ENCODE measurements at regions not wholly inside any gene's neighbourhood (a gene's known extent, or its start where the extent isn't known, plus 50 kb on each side); places are given as distances from the start of the nearest gene placed in this dataset.

DNA sequence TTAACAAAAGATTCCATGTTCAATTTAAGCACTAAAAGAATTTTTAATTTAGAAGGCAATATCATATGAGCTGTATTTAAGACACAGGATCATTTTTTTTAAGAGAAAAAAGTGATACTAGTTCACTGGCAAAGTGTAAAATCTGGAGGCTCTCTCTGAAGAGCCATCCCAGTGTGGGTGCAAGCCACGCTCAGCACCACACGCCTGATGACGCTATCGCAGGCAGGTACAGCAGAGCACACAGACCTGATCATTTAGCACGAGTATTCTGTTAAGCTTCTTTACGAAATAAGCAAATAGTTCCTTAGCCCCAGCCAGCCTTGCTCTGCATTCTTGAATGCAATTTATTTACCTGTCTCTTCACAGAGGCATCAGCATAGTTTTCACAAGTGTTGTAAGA, 198.6 kb downstream of the SIPA1L2 start:
- no peak for DNase-seq (ENCODE audit: low spot score)
- no peak overlapping the region for H3K4me3 Mint-ChIP-seq
- H3K36me3 Mint-ChIP-seq, result no peaks in the 10 kb centered on the region
- H3K9me3 Mint-ChIP-seq, result no peaks in the 10 kb centered on the region
- no peak for ATAC-seq
- TF ChIP-seq, protein P1, sequence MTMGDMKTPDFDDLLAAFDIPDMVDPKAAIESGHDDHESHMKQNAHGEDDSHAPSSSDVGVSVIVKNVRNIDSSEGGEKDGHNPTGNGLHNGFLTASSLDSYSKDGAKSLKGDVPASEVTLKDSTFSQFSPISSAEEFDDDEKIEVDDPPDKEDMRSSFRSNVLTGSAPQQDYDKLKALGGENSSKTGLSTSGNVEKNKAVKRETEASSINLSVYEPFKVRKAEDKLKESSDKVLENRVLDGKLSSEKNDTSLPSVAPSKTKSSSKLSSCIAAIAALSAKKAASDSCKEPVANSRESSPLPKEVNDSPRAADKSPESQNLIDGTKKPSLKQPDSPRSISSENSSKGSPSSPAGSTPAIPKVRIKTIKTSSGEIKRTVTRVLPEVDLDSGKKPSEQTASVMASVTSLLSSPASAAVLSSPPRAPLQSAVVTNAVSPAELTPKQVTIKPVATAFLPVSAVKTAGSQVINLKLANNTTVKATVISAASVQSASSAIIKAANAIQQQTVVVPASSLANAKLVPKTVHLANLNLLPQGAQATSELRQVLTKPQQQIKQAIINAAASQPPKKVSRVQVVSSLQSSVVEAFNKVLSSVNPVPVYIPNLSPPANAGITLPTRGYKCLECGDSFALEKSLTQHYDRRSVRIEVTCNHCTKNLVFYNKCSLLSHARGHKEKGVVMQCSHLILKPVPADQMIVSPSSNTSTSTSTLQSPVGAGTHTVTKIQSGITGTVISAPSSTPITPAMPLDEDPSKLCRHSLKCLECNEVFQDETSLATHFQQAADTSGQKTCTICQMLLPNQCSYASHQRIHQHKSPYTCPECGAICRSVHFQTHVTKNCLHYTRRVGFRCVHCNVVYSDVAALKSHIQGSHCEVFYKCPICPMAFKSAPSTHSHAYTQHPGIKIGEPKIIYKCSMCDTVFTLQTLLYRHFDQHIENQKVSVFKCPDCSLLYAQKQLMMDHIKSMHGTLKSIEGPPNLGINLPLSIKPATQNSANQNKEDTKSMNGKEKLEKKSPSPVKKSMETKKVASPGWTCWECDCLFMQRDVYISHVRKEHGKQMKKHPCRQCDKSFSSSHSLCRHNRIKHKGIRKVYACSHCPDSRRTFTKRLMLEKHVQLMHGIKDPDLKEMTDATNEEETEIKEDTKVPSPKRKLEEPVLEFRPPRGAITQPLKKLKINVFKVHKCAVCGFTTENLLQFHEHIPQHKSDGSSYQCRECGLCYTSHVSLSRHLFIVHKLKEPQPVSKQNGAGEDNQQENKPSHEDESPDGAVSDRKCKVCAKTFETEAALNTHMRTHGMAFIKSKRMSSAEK (CRISPR knock-in tag; IDR thresholded peaks at IDR 0.05; ENCODE audit: borderline replicate concordance), result no peak
- TF ChIP-seq ZNF512 (CRISPR knock-in tag; IDR thresholded peaks at IDR 0.05; ENCODE audit: borderline replicate concordance) (no peak), NR2C2 (CRISPR knock-in tag; IDR thresholded peaks at IDR 0.05) (no peak), GRHL2 (CRISPR knock-in tag; IDR thresholded peaks at IDR 0.05; ENCODE audit: insufficient replicate concordance, severe bottlenecking) (no peak), TCF7 (CRISPR knock-in tag; IDR thresholded peaks at IDR 0.05; ENCODE audit: low read depth) (no peak), MLX (CRISPR knock-in tag; IDR thresholded peaks at IDR 0.05) (no peak), PRRX2 (CRISPR knock-in tag; IDR thresholded peaks at IDR 0.05) (no peak), FOXK1 (CRISPR knock-in tag; IDR thresholded peaks at IDR 0.05) (no peak), TP53 (CRISPR knock-in tag; IDR thresholded peaks at IDR 0.05) (no peak)
- CTCF ChIA-PET, result interaction anchor here (0.8 kb wide), 1 partner anchor 196 kb away, joined by 3 read pairs; no protein-coding TSS in a partner anchor
- POLR2A ChIA-PET, result no interaction called here
- H3K27me3 Mint-ChIP-seq (ENCODE audit: low read depth), result no peaks in the 10 kb centered on the region
- no peak overlapping the region for H3K27ac Mint-ChIP-seq
- H3K4me1 Mint-ChIP-seq, result peaks cover 3% of the 10 kb centered on the region; the same call in 1 of the 2 replicates

GRCh38 chr1:232430467-232430866, 199.5 kb downstream of the SIPA1L2 start:
- H3K27me3 Mint-ChIP-seq (ENCODE audit: low read depth), result no peaks in the 10 kb centered on the region
- no peaks in the 10 kb centered on the region for H3K36me3 Mint-ChIP-seq
- ChIA-PET POLR2A (no interaction called here), CTCF (interaction anchor here (0.8 kb wide), 1 partner anchor 197 kb away, joined by 3 read pairs; no protein-coding TSS in a partner anchor)
- peaks cover 3% of the 10 kb centered on the region; the same call in 1 of the 2 replicates for H3K4me1 Mint-ChIP-seq
- H3K9me3 Mint-ChIP-seq, result no peaks in the 10 kb centered on the region
- TF ChIP-seq, protein P2, sequence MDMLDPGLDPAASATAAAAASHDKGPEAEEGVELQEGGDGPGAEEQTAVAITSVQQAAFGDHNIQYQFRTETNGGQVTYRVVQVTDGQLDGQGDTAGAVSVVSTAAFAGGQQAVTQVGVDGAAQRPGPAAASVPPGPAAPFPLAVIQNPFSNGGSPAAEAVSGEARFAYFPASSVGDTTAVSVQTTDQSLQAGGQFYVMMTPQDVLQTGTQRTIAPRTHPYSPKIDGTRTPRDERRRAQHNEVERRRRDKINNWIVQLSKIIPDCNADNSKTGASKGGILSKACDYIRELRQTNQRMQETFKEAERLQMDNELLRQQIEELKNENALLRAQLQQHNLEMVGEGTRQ (CRISPR knock-in tag; IDR thresholded peaks at IDR 0.05), result no peak
- no peak for TF ChIP-seq USF1 (CRISPR knock-in tag; IDR thresholded peaks at IDR 0.05)
- TF ChIP-seq NR2C2 (CRISPR knock-in tag; IDR thresholded peaks at IDR 0.05), result no peak
- TF ChIP-seq MLX (CRISPR knock-in tag; IDR thresholded peaks at IDR 0.05), result no peak
- TF ChIP-seq ZNF219 (CRISPR knock-in tag; IDR thresholded peaks at IDR 0.05; ENCODE audit: borderline replicate concordance), result no peak
- DNase-seq (ENCODE audit: low spot score), result no peak
- H3K4me3 Mint-ChIP-seq, result no peak overlapping the region
- no peak overlapping the region for H3K27ac Mint-ChIP-seq
- no peak for ATAC-seq
